ENCODE measurements at regions not wholly inside any gene's neighbourhood (a gene's known extent, or its start where the extent isn't known, plus 50 kb on each side); places are given as distances from the start of the nearest gene placed in this dataset.
A peak's percentile ranks its signal among the peaks of the same experiment; 100 is the strongest.

DNA sequence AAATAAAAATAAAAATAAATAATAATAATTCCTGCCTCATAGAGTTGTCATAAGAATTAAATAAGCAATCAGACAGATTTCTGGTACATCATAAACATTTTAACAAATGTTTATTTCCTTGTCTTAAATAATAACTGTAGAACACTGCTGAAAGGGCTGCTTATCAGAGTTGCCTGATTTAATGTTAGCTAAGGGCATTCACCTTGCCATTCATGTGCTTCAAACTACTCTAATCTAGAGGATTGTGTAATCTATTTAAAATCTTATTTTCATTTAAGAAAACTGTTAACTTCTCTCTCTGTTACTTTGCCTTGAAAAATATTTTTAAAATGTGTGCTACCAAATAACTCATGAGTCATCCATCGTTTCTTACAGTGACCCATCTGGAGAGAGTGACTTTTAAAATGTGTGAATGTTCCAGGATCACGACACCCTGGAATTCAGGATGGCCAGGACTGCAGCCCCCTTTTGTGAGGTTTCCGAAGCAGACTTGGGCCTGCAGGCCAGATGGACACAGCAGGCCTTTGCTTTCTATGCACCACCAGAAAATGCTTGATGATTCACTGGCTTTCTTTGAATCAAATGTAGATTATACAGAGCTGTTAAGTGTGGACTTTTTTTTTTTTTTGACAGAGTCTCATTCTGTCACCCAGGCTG lies 109.1 kb upstream of the TNS3 start:
- CTCF ChIA-PET, result no interaction called here
- POLR2A ChIA-PET (ENCODE audit: unreplicated experiment), result no interaction called here

More for the DNA sequence above, 109.1 kb upstream of the TNS3 start:
- intact Hi-C loops (cut with micrococcal nuclease) (no loop called here), dilution Hi-C loops (cut with HindIII; ENCODE audit: low sequenced_read_pairs, unreplicated experiment) (no loop called here), in situ Hi-C loops (cut with MboI; ENCODE audit: low sequenced_read_pairs) (no loop called here)
- Histone ChIP-seq H3K9me1 (ENCODE audit: insufficient read depth, low read length) (peaks cover 5% of the 10 kb centered on the region; the same call in 1 of the 2 replicates), H4K20me1 (ENCODE audit: insufficient read depth, low read length) (no peaks in the 10 kb centered on the region), H2AK9ac (replicated peaks; ENCODE audit: low read depth, low read length, poor library complexity) (no peak overlapping the region), H2AK5ac (ENCODE audit: low read depth, low read length) (no peak overlapping the region), H2BK15ac (ENCODE audit: low read depth, low read length) (no peak overlapping the region; the same call in 2 of the 3 replicates), H2AFZ (replicated peaks; ENCODE audit: low read length, poor library complexity) (peak overlapping the region; percentile 73), H3K36me3 (ENCODE audit: control insufficient read depth, insufficient read depth, low read length) (no peaks in the 10 kb centered on the region), H2BK20ac (ENCODE audit: low read depth, low read length) (no peak overlapping the region; the same call in 1 of the 2 replicates), H4K8ac (ENCODE audit: low read depth in 2 of 2, low read length in 2 of 2) (peak overlapping the region in 1 of 2 experiments; percentile 50; a peak in 2 of 4 replicates), H3K56ac (ENCODE audit: extremely low read depth, insufficient read depth, low read length) (no peak overlapping the region), H3K14ac (replicated peaks; ENCODE audit: low read depth, low read length) (no peak overlapping the region), H3K4me2 (ENCODE audit: low read depth, low read length) (no peak overlapping the region), H4K91ac (ENCODE audit: insufficient read depth, low read depth, low read length) (peak overlapping the region; percentile 35; the same call in 1 of the 2 replicates), H3K4ac (ENCODE audit: low read depth, low read length) (peak overlapping the region; percentile 39), H3K27ac (ENCODE audit: insufficient read depth, low read length) (peak overlapping the region; percentile 33), H3K4me3 (ENCODE audit: insufficient read depth, low read depth, low read length) (no peak overlapping the region), H3K79me1 (ENCODE audit: low read depth in 1 of 2, low read length in 2 of 2) (no peaks in the 10 kb centered on the region), H3K4me1 (ENCODE audit: control insufficient read depth, insufficient read depth, low read length) (peaks cover 6% of the 10 kb centered on the region), H3K18ac (ENCODE audit: low read depth, low read length) (no peak overlapping the region), H4K5ac (ENCODE audit: low read depth, low read length) (peak overlapping the region; percentile 4; the same call in 1 of the 2 replicates), H2BK120ac (ENCODE audit: low read depth, low read length) (peak overlapping the region; percentile 17), H3K9ac (ENCODE audit: low read depth, low read length) (peak overlapping the region; percentile 33; the same call in 1 of the 2 replicates), H3K27me3 (ENCODE audit: control insufficient read depth, insufficient read depth, low read length) (no peaks in the 10 kb centered on the region), H3K9me3 (ENCODE audit: control insufficient read depth, insufficient read depth, low read length) (no peaks in the 10 kb centered on the region), H2BK5ac (ENCODE audit: low read depth, low read length, poor library complexity, severe bottlenecking) (peak overlapping the region; percentile 50), H3K23ac (ENCODE audit: low read depth, low read length) (no peak overlapping the region)
- BruUV-seq (replicated peaks), result no TSS peak
- TF ChIP-seq, protein P1, sequence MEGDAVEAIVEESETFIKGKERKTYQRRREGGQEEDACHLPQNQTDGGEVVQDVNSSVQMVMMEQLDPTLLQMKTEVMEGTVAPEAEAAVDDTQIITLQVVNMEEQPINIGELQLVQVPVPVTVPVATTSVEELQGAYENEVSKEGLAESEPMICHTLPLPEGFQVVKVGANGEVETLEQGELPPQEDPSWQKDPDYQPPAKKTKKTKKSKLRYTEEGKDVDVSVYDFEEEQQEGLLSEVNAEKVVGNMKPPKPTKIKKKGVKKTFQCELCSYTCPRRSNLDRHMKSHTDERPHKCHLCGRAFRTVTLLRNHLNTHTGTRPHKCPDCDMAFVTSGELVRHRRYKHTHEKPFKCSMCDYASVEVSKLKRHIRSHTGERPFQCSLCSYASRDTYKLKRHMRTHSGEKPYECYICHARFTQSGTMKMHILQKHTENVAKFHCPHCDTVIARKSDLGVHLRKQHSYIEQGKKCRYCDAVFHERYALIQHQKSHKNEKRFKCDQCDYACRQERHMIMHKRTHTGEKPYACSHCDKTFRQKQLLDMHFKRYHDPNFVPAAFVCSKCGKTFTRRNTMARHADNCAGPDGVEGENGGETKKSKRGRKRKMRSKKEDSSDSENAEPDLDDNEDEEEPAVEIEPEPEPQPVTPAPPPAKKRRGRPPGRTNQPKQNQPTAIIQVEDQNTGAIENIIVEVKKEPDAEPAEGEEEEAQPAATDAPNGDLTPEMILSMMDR (conservative IDR thresholded peaks at IDR 0.05; ENCODE audit: low read depth, low read length), result no peak
- TF ChIP-seq NFE2L2 (IDR thresholded peaks at IDR 0.05; ENCODE audit: low read depth, low read length), result peak; percentile 31; the same call in 1 of the 2 replicates
- TF ChIP-seq, protein P2, sequence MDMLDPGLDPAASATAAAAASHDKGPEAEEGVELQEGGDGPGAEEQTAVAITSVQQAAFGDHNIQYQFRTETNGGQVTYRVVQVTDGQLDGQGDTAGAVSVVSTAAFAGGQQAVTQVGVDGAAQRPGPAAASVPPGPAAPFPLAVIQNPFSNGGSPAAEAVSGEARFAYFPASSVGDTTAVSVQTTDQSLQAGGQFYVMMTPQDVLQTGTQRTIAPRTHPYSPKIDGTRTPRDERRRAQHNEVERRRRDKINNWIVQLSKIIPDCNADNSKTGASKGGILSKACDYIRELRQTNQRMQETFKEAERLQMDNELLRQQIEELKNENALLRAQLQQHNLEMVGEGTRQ (IDR thresholded peaks at IDR 0.05; ENCODE audit: low read depth, low read length), result no peak
- no peak for TF ChIP-seq RAD21 (IDR thresholded peaks at IDR 0.05; ENCODE audit: low read length)
- TF ChIP-seq RFX5 (IDR thresholded peaks at IDR 0.05; ENCODE audit: low read depth, low read length), result no peak
- 0 out of 2 replicates have a peak, but pooled peaks have one; percentile 21 for TF ChIP-seq FOS (IDR thresholded peaks at IDR 0.05; ENCODE audit: low read depth, low read length)
- no peak for TF ChIP-seq BHLHE40 (IDR thresholded peaks at IDR 0.05; ENCODE audit: low read depth, low read length)
- peak; percentile 65 for TF ChIP-seq CEBPB (IDR thresholded peaks at IDR 0.05; ENCODE audit: low read depth, low read length)
- peak; percentile 65 for DNase-seq
- ATAC-seq (ENCODE audit: low read depth), result peak; percentile 76
- WGBS, 2 experiments (ENCODE audit: extremely low coverage in 2 of 2, insufficient read length in 1 of 2), result no CpG with 5 or more reads among the region's 3 CpGs
